ENCODE measurements at regions not wholly inside any gene's neighbourhood (a gene's known extent, or its start where the extent isn't known, plus 50 kb on each side); places are given as distances from the start of the nearest gene placed in this dataset.

DNA sequence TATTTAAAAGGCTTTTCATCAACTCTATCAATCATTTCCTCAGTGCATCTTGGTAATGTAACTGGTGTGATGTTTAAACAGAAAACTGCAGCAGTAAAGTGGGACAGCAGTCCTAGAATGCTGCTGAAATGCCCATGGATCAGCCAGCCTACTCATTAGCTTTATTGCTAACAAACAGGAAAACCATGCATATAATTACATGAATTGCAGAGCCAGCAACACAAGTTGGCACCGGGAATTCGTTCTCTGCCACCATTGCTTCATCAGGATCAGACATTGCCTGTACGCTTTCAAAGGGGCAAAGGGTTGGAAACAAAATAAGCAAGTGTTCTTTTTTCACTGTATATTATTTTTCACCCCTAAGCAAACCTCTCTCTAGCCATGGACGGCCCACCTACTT lies 276.2 kb upstream of the LRRC7 start:
- Histone ChIP-seq H3K27ac (ENCODE audit: low read length) (no peak overlapping the region), H3K27me3 (replicated peaks; ENCODE audit: insufficient read depth, low read length) (no peaks in the 10 kb centered on the region), H4K20me1 (ENCODE audit: insufficient read depth, low read length) (no peaks in the 10 kb centered on the region), H3K9ac (ENCODE audit: low read length) (no peak overlapping the region), H3K4me3 (ENCODE audit: low read length) (no peak overlapping the region), H3F3A (ENCODE audit: insufficient read depth, low read length) (no peaks in the 10 kb centered on the region), H3K36me3 (replicated peaks; ENCODE audit: insufficient read depth, low read length) (no peaks in the 10 kb centered on the region), H3K4me1 (ENCODE audit: low read length) (no peaks in the 10 kb centered on the region), H3K79me2 (ENCODE audit: low read length) (no peaks in the 10 kb centered on the region), H2AFZ (ENCODE audit: low read length) (no peak overlapping the region), H3K9me3 (replicated peaks; ENCODE audit: insufficient read depth, low read length) (no peaks in the 10 kb centered on the region), H3K9me2 (replicated peaks; ENCODE audit: insufficient read depth, low read length) (no peaks in the 10 kb centered on the region), H3K4me2 (ENCODE audit: low read depth, low read length) (no peak overlapping the region)
- no peak for TF ChIP-seq EZH2phosphoT487 (IDR thresholded peaks at IDR 0.05; ENCODE audit: low read length)
- TF ChIP-seq, protein P1, sequence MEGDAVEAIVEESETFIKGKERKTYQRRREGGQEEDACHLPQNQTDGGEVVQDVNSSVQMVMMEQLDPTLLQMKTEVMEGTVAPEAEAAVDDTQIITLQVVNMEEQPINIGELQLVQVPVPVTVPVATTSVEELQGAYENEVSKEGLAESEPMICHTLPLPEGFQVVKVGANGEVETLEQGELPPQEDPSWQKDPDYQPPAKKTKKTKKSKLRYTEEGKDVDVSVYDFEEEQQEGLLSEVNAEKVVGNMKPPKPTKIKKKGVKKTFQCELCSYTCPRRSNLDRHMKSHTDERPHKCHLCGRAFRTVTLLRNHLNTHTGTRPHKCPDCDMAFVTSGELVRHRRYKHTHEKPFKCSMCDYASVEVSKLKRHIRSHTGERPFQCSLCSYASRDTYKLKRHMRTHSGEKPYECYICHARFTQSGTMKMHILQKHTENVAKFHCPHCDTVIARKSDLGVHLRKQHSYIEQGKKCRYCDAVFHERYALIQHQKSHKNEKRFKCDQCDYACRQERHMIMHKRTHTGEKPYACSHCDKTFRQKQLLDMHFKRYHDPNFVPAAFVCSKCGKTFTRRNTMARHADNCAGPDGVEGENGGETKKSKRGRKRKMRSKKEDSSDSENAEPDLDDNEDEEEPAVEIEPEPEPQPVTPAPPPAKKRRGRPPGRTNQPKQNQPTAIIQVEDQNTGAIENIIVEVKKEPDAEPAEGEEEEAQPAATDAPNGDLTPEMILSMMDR (IDR thresholded peaks at IDR 0.05; ENCODE audit: low read length) = no peak
- TF ChIP-seq EZH2 (optimal IDR thresholded peaks at IDR 0.05; ENCODE audit: low read depth, low read length) = no peak
- no peak for DNase-seq

DNA sequence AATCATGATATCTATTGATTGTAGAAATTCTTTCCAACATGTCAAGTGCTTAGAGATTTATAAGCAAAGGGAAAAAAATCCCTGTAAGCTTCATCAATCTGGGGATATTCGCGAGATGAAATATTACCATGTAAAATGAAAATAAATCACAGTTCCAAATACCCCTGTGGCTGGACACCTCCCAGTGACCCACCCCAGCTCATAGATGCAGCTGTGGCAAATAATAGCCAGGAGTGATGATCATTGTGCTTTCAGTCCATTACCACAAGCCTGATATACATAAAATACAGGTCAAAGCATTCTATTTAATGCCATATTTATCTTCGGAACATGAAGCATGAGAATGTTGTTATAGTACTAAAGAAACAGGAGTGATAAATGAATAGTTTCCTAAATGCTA lies 274.9 kb upstream of the LRRC7 start:
- Histone ChIP-seq H2AFZ (ENCODE audit: low read length) (no peak overlapping the region), H3K9me2 (replicated peaks; ENCODE audit: insufficient read depth, low read length) (no peaks in the 10 kb centered on the region), H3K4me1 (ENCODE audit: low read length) (no peaks in the 10 kb centered on the region), H3K27me3 (replicated peaks; ENCODE audit: insufficient read depth, low read length) (no peaks in the 10 kb centered on the region), H3K36me3 (replicated peaks; ENCODE audit: insufficient read depth, low read length) (no peaks in the 10 kb centered on the region), H3K4me3 (ENCODE audit: low read length) (no peak overlapping the region), H3K27ac (ENCODE audit: low read length) (no peak overlapping the region), H3F3A (ENCODE audit: insufficient read depth, low read length) (no peaks in the 10 kb centered on the region), H3K4me2 (ENCODE audit: low read depth, low read length) (no peak overlapping the region), H4K20me1 (ENCODE audit: insufficient read depth, low read length) (no peaks in the 10 kb centered on the region), H3K9ac (ENCODE audit: low read length) (no peak overlapping the region), H3K79me2 (ENCODE audit: low read length) (no peaks in the 10 kb centered on the region), H3K9me3 (replicated peaks; ENCODE audit: insufficient read depth, low read length) (no peaks in the 10 kb centered on the region)
- no peak for DNase-seq
- TF ChIP-seq EZH2 (optimal IDR thresholded peaks at IDR 0.05; ENCODE audit: low read depth, low read length) (no peak), EZH2phosphoT487 (IDR thresholded peaks at IDR 0.05; ENCODE audit: low read length) (no peak)

DNA sequence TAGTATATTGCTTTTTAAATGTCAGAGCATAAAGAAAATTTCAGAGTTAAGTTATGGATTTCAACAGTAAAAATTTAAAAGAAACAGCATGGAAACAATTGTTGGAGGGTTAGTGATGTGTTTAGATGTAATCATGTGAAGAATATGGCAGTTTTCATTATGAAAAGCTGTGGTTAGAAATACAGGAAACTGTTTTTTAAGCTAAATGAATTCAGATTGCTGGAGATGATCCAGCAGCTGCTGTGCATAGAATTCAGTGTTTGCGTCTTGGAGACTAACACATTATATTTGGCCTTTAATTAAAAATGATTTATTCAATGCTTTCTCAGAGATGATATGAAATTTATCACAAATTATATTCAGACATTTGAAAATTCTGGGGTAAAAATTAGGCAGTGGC lies 273.6 kb upstream of the LRRC7 start:
- no peaks in the 10 kb centered on the region for H4K20me1 ChIP-seq (ENCODE audit: insufficient read depth, low read length)
- no peaks in the 10 kb centered on the region for H3K4me1 ChIP-seq (ENCODE audit: low read length)
- H3K9ac ChIP-seq (ENCODE audit: low read length) = no peak overlapping the region
- DNase-seq = no peak
- no peaks in the 10 kb centered on the region for H3K79me2 ChIP-seq (ENCODE audit: low read length)
- H3K27ac ChIP-seq (ENCODE audit: low read length) = no peak overlapping the region
- no peaks in the 10 kb centered on the region for H3K9me3 ChIP-seq (replicated peaks; ENCODE audit: insufficient read depth, low read length)
- TF ChIP-seq EZH2 (optimal IDR thresholded peaks at IDR 0.05; ENCODE audit: low read depth, low read length) = no peak
- TF ChIP-seq EZH2phosphoT487 (IDR thresholded peaks at IDR 0.05; ENCODE audit: low read length) = no peak
- TF ChIP-seq, protein P1 (IDR thresholded peaks at IDR 0.05; ENCODE audit: low read length) = no peak
- no peak overlapping the region for H3K4me2 ChIP-seq (ENCODE audit: low read depth, low read length)
- no peak overlapping the region for H2AFZ ChIP-seq (ENCODE audit: low read length)
- H3K27me3 ChIP-seq (replicated peaks; ENCODE audit: insufficient read depth, low read length) = no peaks in the 10 kb centered on the region
- no peaks in the 10 kb centered on the region for H3K9me2 ChIP-seq (replicated peaks; ENCODE audit: insufficient read depth, low read length)
- no peaks in the 10 kb centered on the region for H3F3A ChIP-seq (ENCODE audit: insufficient read depth, low read length)
- H3K36me3 ChIP-seq (replicated peaks; ENCODE audit: insufficient read depth, low read length) = no peaks in the 10 kb centered on the region
- H3K4me3 ChIP-seq (ENCODE audit: low read length) = no peak overlapping the region

DNA sequence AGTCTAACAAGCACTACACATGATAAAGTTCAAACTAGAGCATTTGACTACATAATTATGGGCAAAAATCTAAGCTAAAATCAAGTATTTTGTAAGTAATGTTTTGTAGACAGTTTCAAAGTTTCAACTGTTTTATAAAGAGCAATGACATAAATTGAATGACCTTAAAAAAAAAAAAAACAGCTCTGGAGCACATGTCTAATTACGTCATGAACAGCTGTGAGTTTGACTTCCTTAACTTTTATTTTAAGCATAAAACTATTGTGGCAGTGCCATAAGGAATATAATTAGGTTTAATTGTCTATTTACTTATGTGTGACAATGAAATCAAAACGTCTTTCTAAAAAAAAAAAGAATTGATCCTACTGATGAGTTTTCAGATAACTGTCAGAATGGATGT lies 272.5 kb upstream of the LRRC7 start:
- Histone ChIP-seq H3K4me1 (ENCODE audit: low read length) (no peaks in the 10 kb centered on the region), H3K79me2 (ENCODE audit: low read length) (no peaks in the 10 kb centered on the region), H3K9me3 (replicated peaks; ENCODE audit: insufficient read depth, low read length) (no peaks in the 10 kb centered on the region), H3K9ac (ENCODE audit: low read length) (no peak overlapping the region), H3K4me3 (ENCODE audit: low read length) (no peak overlapping the region), H4K20me1 (ENCODE audit: insufficient read depth, low read length) (no peaks in the 10 kb centered on the region), H3K27ac (ENCODE audit: low read length) (no peak overlapping the region), H2AFZ (ENCODE audit: low read length) (no peak overlapping the region), H3K9me2 (replicated peaks; ENCODE audit: insufficient read depth, low read length) (no peaks in the 10 kb centered on the region), H3K27me3 (replicated peaks; ENCODE audit: insufficient read depth, low read length) (no peaks in the 10 kb centered on the region), H3K36me3 (replicated peaks; ENCODE audit: insufficient read depth, low read length) (no peaks in the 10 kb centered on the region), H3K4me2 (ENCODE audit: low read depth, low read length) (no peak overlapping the region), H3F3A (ENCODE audit: insufficient read depth, low read length) (no peaks in the 10 kb centered on the region)
- DNase-seq = no peak
- TF ChIP-seq, protein P1 (IDR thresholded peaks at IDR 0.05; ENCODE audit: low read length) = no peak
- TF ChIP-seq EZH2phosphoT487 (IDR thresholded peaks at IDR 0.05; ENCODE audit: low read length) (no peak), EZH2 (optimal IDR thresholded peaks at IDR 0.05; ENCODE audit: low read depth, low read length) (no peak)

Data from MM.1S (cell line).